HG03159 (cell line): ENCODE measurements at regions not wholly inside any gene's neighbourhood (a gene's known extent, or its start where the extent isn't known, plus 50 kb on each side); places are given as distances from the start of the nearest gene placed in this dataset.
"Not testable (repeated sequence)": the region's sequence is repeated elsewhere in the genome, so short reads cannot be mapped to it uniquely, and the experiment has no call there.

ENCODE experiments used
- ATAC-seq: cut with Tn5 transposase; IDR thresholded peaks from one replicate; pipeline ENCODE4 v1.9.1; 2021; ENCODE audit warnings: mild to moderate bottlenecking, moderate library complexity; ENCODE audit not compliant: unreplicated experiment

DNA sequence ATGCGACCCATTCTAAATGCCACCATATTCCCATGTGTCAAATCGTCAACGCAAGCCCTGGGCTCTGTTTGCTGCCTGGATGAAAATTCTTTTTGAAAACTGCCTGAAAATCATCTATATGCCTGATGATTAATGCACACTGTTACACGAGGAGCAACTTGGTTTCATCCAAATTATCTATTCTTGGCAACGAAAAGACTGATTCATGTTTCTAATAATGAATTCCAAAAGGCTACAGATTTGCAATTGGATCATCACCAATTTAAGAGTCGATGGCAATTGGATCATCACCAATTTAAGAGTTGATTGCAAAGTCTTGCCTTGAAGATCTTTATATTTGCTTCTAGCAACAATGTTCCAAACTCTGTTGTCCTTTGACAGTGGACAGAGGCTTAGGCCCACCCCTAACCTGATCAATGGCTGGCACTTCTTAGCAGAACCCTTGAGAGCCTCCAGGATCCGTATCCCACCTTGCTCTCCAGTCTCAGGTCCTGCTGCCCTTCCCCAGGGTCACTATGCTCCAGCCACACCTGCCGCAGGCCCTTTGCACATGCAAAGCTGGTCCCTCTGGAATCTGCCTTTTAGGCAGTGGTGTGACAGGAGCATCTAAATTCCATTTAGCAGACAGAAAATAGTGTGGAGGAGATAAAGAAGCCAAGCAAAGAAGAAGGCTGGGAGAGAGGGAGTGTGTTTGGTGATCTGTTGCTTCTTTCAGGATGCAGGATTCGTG, 460.9 kb upstream of the SULF2 start:
- no peak for ATAC-seq

DNA sequence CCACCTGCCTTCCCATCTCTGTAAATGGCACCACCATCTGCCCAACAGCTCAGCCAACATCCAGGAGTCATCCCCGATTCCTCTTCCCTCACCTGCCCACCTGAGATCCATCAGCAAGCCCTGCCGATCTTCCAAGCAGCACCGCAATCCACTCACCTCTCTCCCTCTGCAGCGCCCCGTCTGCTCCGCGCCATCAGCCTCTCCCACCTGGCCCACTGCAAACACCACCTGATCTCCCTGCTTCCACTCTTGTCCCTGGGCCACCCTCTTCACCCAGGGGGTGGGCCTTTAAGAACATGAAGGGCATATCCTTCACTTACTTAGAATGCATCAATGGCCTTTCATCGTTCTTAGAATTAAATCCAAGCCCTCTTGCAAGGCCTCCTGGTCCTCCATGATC, 457.3 kb upstream of the SULF2 start:
- ATAC-seq, result no peak

DNA sequence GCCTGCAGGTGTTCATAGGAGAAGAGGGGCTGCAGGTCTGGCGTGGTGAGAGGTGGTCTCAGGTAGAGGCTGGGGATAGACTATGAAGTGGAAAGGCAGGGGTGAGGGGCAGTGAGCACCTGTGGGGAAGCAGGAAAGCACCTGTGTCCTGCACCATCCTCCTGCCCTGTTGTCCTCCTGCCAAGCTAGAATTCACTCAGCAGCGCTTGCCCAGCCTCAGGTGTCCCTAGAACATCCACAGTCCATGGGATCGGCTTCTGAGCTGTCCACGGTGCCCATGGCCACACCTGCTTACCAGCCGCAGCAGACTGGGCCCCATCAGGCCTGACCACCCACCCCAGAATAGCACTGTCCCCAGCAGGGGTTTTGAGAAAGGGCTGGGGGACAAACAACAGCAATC, 456.2 kb upstream of the SULF2 start:
- no peak for ATAC-seq

DNA sequence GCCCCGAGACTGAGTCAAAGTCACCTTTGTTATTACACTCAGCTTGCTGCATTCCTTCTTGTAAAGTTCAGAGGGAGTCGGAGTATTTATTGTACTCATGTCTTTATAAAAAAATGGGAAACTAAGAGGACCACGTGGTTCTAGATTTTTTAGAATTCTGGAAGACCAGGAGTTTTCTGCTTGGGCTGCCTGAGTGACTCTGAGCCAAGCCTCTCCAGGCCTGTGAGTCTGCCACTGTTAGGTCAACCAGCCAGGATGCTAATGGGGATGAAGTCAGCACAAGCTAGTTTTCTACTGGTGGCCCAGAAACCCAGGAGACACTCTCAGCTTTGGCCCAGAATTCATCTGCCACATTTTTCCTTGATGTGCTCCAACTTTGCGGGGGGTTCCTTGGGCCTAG, 453.5 kb upstream of the SULF2 start:
- no peak for ATAC-seq

DNA sequence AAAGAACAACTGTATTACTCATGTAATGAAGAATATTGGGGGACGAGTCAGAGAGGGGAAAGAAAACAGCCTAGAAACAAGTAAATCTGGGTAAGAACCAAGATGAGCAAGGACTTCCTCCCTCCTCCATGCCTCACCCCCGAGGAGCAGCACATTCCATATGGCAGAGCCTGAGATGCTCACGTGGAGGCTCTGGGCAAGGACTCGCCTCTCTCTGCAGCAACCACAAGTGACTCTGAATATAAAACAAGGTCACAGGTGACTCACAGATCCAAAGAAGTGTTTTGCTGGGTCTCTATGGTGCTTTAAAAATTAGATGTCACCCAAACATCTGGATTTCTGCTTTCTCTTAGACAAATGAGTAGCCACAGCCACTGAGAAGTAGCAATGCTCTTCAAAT, 453.0 kb upstream of the SULF2 start:
- ATAC-seq, result no peak

DNA sequence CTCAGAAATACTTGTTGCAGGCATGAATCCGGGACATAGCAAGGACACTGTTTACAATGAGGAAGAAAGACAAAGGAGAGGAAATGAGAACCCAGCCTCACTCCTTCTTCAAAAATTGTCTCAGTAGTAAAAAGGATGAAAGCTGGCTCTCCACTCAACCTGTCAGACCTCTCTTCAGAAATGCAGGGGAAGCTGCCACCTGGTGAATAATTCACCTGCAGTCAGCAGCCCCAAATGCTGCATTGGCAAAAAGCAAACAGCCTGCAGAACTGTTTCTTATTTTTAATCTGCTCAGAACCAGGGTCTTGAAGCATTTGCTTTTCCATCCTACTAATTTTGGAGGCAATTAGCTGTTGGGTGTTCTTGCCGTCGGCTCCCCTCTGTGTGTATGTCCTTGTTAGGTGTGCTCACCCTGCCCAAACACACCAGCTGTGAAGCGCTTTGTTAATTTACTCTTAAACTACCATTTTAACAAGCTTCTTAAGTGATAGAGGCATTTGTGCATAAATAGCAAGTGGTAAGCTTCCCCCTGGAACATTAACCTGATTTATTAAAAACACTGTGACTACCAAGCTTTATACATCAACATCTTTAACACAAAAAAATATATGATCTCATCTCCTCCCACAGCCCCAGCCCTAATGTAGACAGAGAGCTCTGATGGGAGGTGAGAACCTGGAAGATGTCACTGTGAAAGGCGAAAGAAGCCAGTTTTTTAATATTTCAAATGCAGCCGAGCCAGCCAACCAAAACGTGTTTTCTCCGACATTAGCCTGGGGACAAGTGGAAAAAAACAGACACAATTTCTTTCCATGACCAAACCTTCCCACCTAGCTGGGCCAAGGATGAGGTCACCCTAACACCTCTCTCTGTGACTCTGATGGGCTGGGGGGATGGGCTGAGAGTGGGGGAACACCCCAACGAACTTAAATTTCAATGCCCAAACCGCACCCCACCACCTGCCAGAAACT, 451.0 kb upstream of the SULF2 start:
- no peak for ATAC-seq

DNA sequence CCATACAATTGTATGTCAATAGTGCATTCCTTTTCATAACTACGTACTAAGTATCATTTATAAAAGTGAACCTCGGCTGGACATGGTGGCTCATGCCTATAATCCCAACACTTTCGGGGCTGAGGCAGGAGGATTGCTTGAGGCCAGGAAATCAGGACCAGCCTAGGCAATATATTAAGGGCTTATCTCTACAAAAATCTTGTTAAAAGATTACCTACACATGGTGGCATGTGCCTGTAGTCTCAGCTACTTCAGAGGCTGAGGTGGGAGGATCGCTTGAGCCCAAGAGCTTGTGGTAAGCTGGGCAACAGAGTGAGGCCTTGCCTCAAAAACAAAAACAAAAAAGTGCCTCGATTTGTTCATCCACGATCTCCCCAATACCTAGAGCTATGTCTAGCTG, 449.7 kb upstream of the SULF2 start:
- ATAC-seq, result no peak

DNA sequence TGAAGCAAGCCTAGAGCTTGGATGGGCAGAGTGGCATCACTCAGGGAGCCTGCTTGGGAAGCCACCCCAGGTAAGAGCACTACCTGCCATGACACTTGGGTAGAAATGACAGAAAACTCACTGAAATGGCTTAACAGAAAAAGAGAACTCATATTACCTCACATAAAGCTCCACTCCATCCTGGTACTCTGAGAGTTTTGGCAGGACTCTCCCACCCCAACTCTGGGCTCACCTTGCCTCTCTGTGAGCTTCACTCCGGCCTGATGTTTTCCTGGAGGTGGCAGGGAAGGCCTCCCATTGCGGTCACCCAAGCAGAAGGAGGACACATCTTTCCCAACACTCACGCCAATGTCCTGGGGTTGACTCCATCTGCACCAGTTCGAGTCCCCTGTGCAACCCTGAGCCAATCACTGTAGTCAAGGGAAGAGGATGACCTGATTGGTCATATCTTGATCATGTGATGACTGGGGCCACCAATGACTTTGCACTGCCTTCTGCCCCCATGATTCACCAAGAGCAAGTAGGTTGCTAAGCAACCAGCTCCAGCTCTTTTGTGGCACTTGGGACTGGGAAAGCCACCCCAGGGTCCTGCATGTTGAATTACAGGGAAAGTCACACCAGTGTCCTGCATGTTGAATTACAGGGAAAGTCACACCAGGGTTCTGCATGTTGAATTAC, 446.1 kb upstream of the SULF2 start:
- ATAC-seq, result no peak

DNA sequence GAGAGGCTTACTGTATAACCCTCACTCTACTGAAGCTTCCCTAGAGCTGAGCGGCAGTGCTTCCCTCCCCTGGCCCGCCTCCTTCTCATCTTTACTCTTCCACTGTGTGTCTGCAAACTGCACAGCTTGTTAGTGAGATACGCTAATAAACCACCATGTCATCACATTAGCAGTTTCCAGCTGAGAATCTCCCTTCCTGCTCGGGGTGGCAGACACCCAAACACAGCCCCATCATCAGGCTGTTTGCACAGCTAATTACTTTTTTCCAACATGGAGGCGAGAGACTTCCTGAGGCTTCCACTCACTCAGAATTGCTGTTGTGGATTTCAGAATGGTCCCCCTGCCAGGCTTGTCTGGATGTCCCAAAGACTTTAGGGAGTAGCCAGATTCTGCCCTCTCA, 444.9 kb upstream of the SULF2 start:
- ATAC-seq, result no peak

DNA sequence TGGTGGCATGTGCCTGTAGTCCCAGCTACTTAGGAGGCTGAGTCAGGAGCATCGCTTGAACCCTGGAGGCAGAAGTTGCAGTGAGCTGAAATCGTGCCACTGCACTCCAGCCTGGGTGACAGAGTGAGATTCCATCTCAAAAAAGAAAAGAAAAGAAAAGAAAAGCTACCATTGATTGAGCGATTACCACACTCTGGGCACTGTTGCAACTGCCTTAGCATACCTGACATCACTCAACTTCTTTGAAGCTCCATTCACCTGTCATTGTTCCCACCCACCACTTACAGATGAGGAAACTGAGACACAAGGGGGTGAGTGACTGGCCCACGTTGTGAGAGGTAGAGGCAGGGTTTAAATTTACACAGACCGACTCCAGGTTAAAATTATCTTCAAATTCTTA, 442.1 kb upstream of the SULF2 start:
- no peak for ATAC-seq

DNA sequence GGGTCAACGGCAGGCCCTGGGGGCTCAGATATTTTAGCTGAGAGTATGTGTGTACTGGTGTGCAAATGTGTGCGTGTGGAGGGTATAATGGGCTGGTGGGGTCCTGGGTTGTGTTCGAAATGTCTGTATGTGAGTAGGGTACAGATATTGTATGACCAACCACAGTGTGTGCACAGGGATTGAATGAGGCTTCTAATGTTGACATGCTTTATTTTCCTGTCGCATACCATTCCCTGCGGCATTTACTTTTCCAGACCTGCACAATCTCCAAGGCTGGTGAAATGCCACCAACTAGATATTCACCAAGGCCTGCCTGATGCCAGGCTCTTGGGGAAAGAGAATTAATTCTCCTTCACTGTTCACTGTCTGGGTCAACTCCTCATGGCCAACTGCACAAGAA, 441.4 kb upstream of the SULF2 start:
- no peak for ATAC-seq

DNA sequence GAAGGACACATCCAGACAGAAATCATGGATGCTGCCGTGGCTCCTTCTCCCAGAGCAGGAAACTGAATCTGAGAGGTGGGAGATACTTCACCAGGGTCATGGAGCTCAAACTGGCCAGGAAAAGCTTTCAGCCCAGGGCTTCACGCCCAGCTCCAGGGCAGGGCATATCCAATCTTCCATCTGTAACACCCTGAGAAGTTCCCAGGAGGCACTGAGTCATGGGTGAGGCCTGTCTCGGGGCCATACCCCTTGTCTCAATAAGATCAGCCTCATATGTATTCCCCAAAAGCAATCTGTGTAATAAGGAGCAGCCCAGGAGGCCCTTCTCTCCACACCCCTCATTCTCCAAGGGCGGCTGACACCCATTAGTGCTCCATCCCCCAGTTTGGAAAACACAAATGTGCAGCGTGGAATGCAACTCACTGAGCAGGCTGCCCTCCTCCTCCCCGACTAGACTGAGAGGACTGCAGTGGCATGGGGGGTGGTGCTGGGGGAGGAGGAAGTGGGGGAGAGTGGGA, 439.3 kb upstream of the SULF2 start:
- ATAC-seq, result no peak

DNA sequence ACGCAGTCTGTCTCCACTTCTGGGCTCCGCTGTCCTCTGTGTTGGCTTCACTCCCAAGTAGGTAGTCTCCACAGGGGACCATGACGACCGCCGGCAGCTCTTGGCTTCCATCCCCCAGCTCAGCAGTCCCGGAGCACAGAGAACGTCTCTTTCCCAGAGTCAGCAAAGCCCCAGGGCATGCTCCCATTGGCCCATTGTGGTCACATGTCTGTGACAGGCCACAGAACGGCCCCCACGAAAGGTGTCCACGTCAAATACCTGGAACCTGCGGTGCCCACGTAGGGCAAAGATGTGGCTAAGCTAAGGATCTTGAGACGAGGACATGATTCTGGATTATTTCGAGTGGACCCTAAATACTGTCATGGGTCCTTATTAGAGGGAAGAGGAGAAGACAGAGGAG, 438.4 kb upstream of the SULF2 start:
- ATAC-seq, result no peak

DNA sequence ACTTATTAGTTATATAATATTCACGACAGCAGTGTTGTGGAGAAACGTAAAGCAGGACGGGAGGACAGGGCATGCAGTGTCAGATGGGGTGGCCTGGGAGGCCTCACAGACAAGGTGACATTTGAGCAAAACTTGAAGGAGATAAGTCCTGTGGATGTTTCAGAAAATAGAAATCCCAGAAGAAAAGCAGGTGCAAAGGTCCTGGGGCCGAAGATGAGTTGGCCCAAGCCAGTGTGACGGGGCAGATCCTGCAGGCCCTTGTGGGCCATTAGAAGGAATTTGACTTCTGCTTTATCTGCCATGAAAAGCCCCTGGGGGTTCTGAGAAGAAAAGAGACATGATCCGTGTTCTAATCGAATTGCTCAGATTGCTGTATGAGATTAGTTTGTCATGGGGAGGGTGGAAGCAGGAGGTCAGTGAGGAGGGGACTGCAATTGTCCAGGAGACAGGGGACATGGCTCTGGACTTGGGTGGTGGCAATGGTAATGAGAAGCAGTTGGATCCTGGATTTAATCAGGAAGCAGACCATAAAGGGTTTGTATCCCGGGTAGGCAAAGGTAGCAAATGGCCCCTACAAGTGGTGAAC, 437.4 kb upstream of the SULF2 start:
- ATAC-seq, result no peak

DNA sequence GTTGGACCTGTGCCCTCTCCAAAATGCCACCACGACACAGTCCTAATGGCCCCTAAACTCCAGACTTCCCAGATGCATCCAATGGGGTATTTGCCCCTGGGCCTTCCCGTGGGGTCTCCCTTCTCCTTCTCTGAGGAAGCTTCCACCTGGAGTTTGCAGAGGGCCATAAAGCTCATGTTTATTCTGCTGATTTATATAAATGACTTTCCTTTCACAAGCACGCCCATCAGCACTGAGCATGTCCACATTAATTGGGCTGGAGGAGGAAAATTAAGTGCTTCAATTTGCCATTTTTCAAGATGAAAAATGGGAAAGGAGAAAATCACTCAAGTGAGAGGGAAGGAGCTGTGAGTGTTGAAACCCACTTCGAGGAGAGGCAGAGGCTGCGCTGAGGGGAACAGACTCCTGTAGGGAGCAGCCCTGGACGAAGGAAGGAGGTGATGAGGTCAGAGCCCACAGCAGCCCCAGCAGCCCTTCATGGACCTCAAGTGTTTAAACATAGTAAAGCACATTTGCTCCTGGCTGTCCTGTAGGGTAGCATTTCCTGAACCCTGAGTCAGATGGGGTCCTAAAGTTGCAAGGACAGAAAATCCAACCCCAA, 434.9 kb upstream of the SULF2 start:
- no peak for ATAC-seq

DNA sequence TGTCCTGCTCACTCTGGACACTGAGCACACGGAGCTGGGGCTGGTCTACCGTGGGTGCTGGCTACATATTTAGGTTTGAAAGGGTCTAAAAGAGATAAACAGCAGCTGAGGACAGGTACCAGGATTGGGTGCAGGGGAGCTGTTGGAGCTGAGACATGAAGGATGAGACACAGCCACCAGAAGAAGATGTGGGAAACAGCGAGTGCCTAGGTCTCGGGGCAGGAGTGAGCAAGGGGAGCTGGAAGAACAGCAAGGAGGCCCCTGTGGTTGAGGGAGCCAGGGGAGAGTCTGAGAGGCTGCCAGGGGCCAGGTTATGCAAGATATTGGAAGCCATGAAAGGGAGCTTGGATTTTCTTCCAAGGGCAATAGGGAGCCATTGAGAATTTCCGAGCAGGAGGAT, 434.0 kb upstream of the SULF2 start:
- no peak for ATAC-seq

DNA sequence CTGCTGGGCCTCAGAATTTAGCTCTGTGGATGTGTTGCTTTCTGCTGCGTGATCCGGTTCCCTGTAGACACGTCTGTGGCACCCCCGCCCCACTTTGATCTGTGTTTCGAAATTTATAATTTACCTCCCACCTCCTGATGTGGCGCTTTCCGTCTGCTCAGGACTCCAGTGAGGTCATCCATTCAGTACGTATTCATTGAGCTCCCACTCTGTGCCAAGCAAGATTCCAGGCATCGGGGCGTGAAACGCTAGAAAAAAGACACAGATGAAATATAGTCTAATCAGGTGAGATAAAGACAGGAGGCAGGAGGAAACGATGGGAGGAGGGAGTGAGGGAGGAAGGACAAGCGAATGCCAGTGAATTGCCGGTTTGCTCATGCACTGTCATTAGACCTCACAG, 431.9 kb upstream of the SULF2 start:
- no peak for ATAC-seq

DNA sequence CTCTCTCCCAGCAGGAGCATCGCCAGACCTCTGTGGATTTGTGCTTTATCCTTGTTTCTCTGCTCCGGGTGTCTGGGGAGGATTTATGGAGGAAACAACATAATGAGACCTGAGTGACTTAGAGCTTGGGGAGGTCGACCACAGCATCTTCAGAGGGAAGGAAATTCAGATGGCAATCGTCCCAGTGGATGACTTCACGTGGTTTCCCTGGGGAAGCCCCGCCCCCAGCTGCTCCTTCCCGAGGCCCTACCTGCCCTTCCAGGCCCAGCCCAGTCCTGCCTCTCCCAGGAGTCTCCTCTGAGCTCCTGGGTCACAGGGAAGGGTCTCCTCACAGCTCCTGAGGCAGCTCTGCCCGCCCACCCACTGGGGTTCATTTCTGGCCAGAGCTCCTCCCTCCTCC, 430.3 kb upstream of the SULF2 start:
- ATAC-seq, result no peak

DNA sequence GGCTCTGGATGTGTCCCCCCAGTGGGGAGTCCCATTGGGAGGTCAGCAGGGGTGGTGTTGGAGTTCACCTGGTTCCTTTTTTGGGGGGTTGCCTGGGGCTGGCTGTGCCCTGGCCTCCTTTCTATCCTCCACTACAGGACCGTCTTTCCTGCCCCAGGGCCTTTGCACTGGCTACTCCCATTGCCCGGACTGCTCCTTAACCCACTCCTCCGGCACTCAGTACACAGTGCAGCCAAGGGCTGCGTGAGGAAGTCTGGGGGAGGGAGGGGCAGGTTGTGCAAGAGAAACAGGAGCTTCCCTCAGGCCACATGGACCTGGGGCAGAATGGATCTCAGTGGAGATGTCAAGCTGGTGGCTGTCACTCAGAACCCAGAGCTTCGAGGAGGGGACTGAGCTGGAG, 429.3 kb upstream of the SULF2 start:
- ATAC-seq, result no peak

DNA sequence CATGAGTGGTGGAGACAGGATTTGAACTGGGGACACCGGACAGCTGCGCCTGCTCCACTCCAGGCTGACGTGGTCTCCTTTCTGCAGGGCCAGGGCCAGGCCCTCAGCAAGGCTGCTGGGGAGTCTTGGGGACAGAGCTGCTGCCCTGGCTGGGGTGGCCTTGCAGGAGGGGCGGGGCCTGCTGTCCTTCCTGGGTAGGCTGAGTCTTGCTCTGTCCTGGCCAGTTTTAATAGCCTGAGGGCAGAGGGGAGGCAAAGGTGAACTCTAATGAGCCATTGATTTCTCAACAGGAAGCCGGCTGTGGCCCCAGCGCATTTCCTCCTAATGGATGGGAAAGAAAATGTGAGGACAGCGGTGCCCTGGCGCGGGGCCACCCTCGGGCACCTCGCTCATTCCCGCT, 428.4 kb upstream of the SULF2 start:
- ATAC-seq, result not testable (repeated sequence)
